Right lobe of liver (tissue), 6 donors: ENCODE measurements at regions not wholly inside any gene's neighbourhood (a gene's known extent, or its start where the extent isn't known, plus 50 kb on each side); places are given as distances from the start of the nearest gene placed in this dataset.
A peak's percentile ranks its signal among the peaks of the same experiment; 100 is the strongest.

Experiments
- ATAC-seq, 4 donors: fragments of 200-7000 bp; cut with Tn5 transposase; one replicate each; pipeline ENCODE4 v1.9.1; 2020; ENCODE audit warnings: mild to moderate bottlenecking in 4 of 4, moderate library complexity in 4 of 4
- DNase-seq, 3 donors: peaks; one replicate each; pipeline ENCODE4 v3.0.0-alpha.2; 2020
- H3K27ac ChIP-seq, 3 donors: fragments of 200-600 bp; one replicate each; pipeline ENCODE4 v1.8.0; 2022
- H3K27me3 ChIP-seq, 2 donors: fragments of 200-600 bp; one replicate each; pipeline ENCODE4 v1.8.0; 2022
- H3K36me3 ChIP-seq, 4 donors: fragments of 200-600 bp; sonication (generic) in 1 of 4; one replicate each; pipeline versions ENCODE4 v1.5.1 to v1.8.0; 2017 to 2022; ENCODE audit warnings: control low read depth in 1 of 4
- H3K4me1 ChIP-seq, 4 donors: fragments of 200-600 bp; sonication (generic) in 1 of 4; one replicate each; pipeline versions ENCODE4 v1.5.1 to v1.8.0; 2017 to 2022; ENCODE audit warnings: control low read depth in 1 of 4
- H3K4me3 ChIP-seq, 3 donors: fragments of 200-600 bp; one replicate each; pipeline ENCODE4 v1.8.0; 2022
- H3K9me3 ChIP-seq, 4 donors: fragments of 200-600 bp; sonication (generic) in 1 of 4; one replicate each; pipeline versions ENCODE4 v1.5.1 to v1.8.0; 2017 to 2022; ENCODE audit warnings: control low read depth in 1 of 4
- POLR2A ChIP-seq: fragments of 450-650 bp; IDR thresholded peaks from one replicate; pipeline ENCODE4 v1.6.1; 2017; ENCODE audit warnings: antibody characterized with exemption, mild to moderate bottlenecking
- WGBS: methylation state at CpG from one replicate; pipeline ENCODE4 v1.1.6; 2018; ENCODE audit warnings: low coverage, low lambda C conversion rate; ENCODE audit not compliant: insufficient coverage; ENCODE audit errors: missing lambda C conversion rate; 5-methylcytosine and 5-hydroxymethylcytosine counted together
- intact Hi-C, 2 donors: fragments of 100-400 bp; cut with DNase I; formaldehyde crosslinking; loops; one replicate each; pipeline versions ENCODE4 v1.11.2 to v1.14.1; 2022
- TF ChIP-seq, protein P1 (sequence below), 4 donors: fragments of 200-600 bp in 3 of 4; fragments of 450-650 bp in 1 of 4; IDR thresholded peaks; one replicate each; pipeline versions ENCODE4 v1.5.1 to v1.8.0; 2016 to 2022; ENCODE audit warnings: antibody characterized with exemption in 4 of 4, mild to moderate bottlenecking in 2 of 4
- donor health status: DM: no; HTN: yes; CAD: no.
- donor health status: DM: no; HTN: no; CAD: no.
- donor health status: DM: no; HTN: no; CAD: no.
- donor health status: DM: no; HTN: yes; CAD: no.
- donor health status: DM: no; HTN: yes; CAD: no.

DNA sequence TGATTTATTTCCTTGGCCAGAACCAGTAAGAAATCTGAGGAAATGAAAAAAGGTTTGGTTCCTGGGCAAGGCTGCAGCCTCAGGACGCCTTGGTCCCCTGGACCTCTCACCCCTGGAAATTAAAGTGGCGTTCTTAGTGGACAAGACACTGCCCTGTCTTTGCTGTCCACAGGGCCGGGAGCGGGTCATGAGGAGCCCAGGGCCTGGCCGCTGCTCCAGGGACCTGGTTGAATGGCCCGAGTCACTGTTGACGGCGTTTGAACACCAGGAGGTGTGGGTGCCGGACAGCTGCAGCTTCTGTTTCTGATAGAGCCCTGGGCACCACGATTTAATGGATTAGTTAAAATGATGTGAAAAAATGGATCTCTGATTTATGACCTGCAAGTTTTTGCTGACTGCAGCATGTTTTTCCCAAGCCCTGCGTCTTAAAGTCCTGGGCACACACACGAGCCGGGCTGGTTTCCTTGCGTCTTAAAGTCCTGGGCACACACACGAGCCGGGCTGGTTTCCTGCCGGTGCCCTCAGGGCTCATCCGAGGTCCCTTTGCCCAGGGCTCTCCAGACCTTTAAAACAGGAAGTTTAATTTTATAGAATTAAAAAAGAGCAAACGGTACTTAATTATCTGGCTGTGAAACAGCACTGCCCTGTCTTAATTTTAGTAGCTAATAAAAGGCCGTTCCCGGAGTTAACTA, 74.1 kb upstream of the ACTRT2 start:
- no peaks in the 10 kb centered on the region for H3K9me3 ChIP-seq
- ATAC-seq, result no peak
- H3K27ac ChIP-seq, result no peak overlapping the region
- H3K4me3 ChIP-seq, result no peak overlapping the region
- no peaks in the 10 kb centered on the region for H3K36me3 ChIP-seq
- no peaks in the 10 kb centered on the region for H3K4me1 ChIP-seq
- no peaks in the 10 kb centered on the region for H3K27me3 ChIP-seq
- DNase-seq, result peak in 2 of 3 donors; percentile 7 to 11
- 36% methylated on average over 14 of the region's 21 CpGs for WGBS
- intact Hi-C loops, result no loop called here
- TF ChIP-seq POLR2A, result no peak
- TF ChIP-seq, protein P1, sequence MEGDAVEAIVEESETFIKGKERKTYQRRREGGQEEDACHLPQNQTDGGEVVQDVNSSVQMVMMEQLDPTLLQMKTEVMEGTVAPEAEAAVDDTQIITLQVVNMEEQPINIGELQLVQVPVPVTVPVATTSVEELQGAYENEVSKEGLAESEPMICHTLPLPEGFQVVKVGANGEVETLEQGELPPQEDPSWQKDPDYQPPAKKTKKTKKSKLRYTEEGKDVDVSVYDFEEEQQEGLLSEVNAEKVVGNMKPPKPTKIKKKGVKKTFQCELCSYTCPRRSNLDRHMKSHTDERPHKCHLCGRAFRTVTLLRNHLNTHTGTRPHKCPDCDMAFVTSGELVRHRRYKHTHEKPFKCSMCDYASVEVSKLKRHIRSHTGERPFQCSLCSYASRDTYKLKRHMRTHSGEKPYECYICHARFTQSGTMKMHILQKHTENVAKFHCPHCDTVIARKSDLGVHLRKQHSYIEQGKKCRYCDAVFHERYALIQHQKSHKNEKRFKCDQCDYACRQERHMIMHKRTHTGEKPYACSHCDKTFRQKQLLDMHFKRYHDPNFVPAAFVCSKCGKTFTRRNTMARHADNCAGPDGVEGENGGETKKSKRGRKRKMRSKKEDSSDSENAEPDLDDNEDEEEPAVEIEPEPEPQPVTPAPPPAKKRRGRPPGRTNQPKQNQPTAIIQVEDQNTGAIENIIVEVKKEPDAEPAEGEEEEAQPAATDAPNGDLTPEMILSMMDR (IDR thresholded peaks at IDR 0.05), result no peak

DNA sequence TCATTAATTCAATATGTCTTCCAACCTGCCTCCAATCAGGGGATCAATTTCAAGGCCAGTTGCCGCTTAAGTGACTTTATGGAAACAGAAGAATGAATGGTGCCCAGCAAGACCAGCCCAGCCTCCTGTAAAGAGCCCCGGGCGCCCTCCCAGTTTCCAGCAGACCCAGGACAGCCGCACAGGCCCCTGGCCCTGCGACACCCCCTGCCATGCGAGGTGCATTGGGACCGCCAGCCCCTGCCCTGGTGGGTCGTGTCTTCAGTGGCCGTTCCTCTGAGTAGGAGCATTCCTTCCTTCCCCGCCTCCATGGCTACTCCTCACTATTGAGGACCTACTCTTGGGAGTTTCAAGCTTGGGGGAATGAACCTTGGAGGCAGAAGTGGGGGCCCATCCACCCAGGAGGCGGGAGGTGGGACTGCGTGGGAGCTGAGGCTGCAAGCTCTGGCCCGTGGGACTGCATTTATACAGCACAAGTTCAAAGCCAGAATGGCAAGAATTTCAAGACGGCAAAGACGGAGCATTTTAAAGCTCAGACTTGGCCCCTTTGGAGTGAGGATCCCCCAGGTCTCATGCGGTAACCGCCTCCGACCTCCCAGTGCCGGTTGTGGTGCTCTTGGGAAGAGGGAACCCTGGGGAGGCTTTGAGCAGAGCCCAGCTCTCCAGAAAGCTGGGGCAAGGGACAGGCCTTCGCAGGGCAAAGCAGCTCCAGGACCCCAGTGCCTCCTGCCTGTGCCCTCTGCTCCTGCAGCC, 73.1 kb upstream of the ACTRT2 start:
- TF ChIP-seq, protein P1 (IDR thresholded peaks at IDR 0.05), result no peak
- TF ChIP-seq POLR2A, result no peak
- 57% methylated on average over 6 of the region's 20 CpGs for WGBS
- no peaks in the 10 kb centered on the region for H3K9me3 ChIP-seq
- ATAC-seq (no peak), DNase-seq (peak in 2 of 3 donors; percentile 5 to 28)
- H3K27ac ChIP-seq, result no peak overlapping the region
- no peak overlapping the region for H3K4me3 ChIP-seq
- no peaks in the 10 kb centered on the region for H3K27me3 ChIP-seq
- no peaks in the 10 kb centered on the region for H3K36me3 ChIP-seq
- intact Hi-C loops, result no loop called here
- H3K4me1 ChIP-seq, result no peaks in the 10 kb centered on the region

DNA sequence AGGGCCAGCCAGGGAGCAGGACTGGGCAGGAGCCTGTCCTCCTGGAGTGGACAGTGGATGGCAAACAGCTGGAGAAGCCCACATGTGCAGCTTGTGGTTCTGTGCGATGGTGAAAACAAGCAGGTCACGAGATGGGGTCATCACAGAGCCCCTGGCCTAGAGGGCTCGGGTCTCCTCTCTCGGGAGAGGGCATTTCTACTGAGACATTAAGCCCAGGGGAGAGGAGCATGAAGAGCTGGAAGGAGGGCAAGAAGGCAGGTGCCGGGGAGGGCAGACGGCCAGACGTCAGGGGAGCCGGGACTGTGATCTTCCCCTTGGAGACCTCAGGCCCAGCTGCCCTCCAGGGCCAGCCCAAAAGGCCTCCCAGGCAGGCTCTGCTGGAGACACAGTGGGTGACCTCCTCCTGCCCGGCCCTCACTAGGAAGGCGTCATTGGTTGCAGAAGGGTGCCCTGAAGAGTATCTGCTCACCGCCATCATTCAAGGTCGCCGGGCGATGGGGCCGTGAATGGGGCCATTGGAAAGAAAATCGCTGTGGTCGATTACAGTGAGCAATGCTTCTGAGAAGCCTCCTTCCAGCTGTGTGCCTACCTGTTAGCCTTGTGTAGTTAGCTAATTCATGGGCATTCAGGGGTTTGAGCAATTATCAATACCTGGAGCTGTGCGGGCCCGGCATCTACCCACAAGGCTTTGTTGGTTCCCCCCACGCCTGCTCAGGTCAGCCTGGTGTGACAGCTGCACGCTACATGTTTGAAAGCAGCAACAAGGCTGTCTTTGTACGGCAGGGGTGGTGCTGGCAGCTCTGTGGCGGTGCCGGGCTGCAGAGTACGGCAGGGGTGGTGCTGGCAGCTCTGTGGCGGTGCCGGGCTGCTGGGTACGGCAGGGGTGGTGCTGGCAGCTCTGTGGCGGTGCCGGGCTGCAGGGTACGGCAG, 72.3 kb upstream of the ACTRT2 start:
- no peak for ATAC-seq
- H3K27me3 ChIP-seq, result no peaks in the 10 kb centered on the region
- WGBS, result 100% methylated on average over 1 of the region's 31 CpGs
- TF ChIP-seq, protein P1 (IDR thresholded peaks at IDR 0.05), result no peak
- no peak for TF ChIP-seq POLR2A
- H3K9me3 ChIP-seq, result no peaks in the 10 kb centered on the region
- intact Hi-C loops, result no loop called here
- peak in 2 of 3 donors; percentile 11 to 47 for DNase-seq
- H3K4me1 ChIP-seq, result no peaks in the 10 kb centered on the region
- H3K36me3 ChIP-seq, result no peaks in the 10 kb centered on the region
- H3K27ac ChIP-seq, result no peak overlapping the region
- H3K4me3 ChIP-seq, result no peak overlapping the region

DNA sequence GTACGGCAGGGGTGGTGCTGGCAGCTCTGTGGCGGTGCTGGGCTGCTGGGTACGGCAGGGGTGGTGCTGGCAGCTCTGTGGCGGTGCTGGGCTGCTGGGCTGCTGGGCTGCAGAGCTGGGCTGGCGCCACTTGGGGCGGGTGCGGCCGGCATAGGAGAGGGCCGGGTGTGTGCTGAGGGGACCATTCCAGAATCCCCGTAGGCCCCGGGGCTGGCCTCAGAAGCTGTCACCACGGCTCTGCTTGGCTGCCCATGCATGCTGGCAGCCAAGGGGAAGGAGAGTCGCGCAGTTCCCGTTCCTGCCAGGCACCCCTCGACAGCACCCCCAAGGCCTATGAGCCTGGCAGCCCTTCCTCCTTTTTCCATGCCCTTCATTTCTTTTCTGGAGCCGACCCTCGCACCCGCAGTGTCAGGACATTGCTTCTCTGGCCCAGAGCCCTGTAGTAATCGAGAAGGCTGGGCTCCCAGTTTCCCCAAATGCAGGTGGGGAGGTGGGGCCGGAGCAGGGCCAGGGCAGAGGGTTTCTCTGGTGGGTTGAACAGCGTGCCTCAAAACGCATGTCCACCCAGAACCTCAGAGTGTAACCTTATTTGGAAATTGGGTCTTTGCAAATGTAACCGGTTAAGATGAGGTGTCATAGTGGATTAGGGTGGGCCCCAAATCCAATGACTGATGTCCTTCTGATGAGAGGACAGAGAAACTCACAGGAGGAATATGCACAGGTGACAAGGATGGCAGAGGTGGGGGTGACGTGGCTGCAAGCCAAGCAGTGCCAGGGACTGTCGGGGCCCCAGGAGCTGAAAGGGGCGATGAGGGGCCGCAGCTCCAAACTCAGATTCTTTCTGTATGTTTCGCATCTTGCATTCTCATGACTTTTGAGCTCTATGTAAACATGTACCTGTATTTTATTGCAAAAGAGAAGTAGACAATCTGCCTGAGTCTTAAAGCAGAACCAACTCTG, 71.0 kb upstream of the ACTRT2 start:
- DNase-seq, result peak in 2 of 3 donors; percentile 7 to 33
- Histone ChIP-seq H3K9me3 (no peaks in the 10 kb centered on the region), H3K4me1 (no peaks in the 10 kb centered on the region), H3K27ac (no peak overlapping the region), H3K27me3 (no peaks in the 10 kb centered on the region), H3K4me3 (no peak overlapping the region), H3K36me3 (no peaks in the 10 kb centered on the region)
- TF ChIP-seq POLR2A, result no peak
- TF ChIP-seq, protein P1 (IDR thresholded peaks at IDR 0.05), result no peak
- no peak for ATAC-seq
- WGBS, result 76% methylated on average over 12 of the region's 29 CpGs
- intact Hi-C loops, result no loop called here
